Mesodermal cell (in vitro differentiated cells): ENCODE measurements at regions not wholly inside any gene's neighbourhood (a gene's known extent, or its start where the extent isn't known, plus 50 kb on each side); places are given as distances from the start of the nearest gene placed in this dataset.
"Not testable (repeated sequence)": the region's sequence is repeated elsewhere in the genome, so short reads cannot be mapped to it uniquely, and the experiment has no call there.

Source experiments
- H3K27ac ChIP-seq: 2 replicates; pipeline ENCODE4 v1.7.0; 2013; ENCODE audit warnings: mild to moderate bottlenecking, low read depth, low read length, moderate library complexity; ENCODE audit not compliant: severe bottlenecking
- H3K36me3 ChIP-seq: 2 replicates; pipeline ENCODE4 v1.7.1; 2013; ENCODE audit warnings: mild to moderate bottlenecking, low read length, moderate library complexity; ENCODE audit not compliant: control insufficient read depth, insufficient read depth
- H3K4me1 ChIP-seq: one replicate; pipeline ENCODE4 v1.7.1; 2013; ENCODE audit warnings: mild to moderate bottlenecking, low read length; ENCODE audit not compliant: insufficient read depth, control insufficient read depth, poor library complexity, severe bottlenecking
- H3K4me3 ChIP-seq: 2 replicates; pipeline ENCODE4 v1.7.0; 2013; ENCODE audit warnings: low read length, control low read depth, mild to moderate bottlenecking; ENCODE audit not compliant: insufficient read depth, poor library complexity, severe bottlenecking; ENCODE audit errors: extremely low read depth
- H3K9me3 ChIP-seq: 2 replicates; pipeline ENCODE4 v1.7.1; 2013; ENCODE audit warnings: mild to moderate bottlenecking, low read length, moderate library complexity; ENCODE audit not compliant: control insufficient read depth
- WGBS, 2 experiments: methylation state at CpG; one replicate each; pipeline ENCODE4 v1.1.5; 2013; ENCODE audit warnings: missing lambda C conversion rate in 2 of 2; ENCODE audit not compliant: insufficient coverage in 2 of 2; 5-methylcytosine and 5-hydroxymethylcytosine counted together

DNA sequence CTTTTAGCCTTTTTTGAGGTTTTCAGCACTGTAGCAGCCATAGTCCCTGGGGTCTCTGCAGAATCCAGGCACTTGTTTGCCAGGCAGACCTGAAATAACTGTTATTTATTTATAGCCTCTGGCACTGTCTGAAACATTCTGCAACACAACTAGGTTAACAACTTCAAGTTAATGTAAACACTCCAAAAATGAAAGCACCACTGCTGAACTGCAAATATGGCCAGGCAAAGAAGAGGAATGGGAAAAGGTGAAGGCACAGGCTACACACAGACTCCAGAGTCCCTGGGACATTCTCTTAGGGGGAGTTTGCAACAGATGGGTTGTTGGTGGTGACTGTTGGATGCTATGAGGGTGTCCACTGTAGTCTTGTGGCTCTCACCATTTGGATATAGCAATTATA, 369.0 kb downstream of the MAT2B start:
- no peak overlapping the region for H3K4me3 ChIP-seq
- H3K27ac ChIP-seq, result no peak overlapping the region
- no peaks in the 10 kb centered on the region for H3K4me1 ChIP-seq
- no peaks in the 10 kb centered on the region for H3K36me3 ChIP-seq
- no peaks in the 10 kb centered on the region for H3K9me3 ChIP-seq

DNA sequence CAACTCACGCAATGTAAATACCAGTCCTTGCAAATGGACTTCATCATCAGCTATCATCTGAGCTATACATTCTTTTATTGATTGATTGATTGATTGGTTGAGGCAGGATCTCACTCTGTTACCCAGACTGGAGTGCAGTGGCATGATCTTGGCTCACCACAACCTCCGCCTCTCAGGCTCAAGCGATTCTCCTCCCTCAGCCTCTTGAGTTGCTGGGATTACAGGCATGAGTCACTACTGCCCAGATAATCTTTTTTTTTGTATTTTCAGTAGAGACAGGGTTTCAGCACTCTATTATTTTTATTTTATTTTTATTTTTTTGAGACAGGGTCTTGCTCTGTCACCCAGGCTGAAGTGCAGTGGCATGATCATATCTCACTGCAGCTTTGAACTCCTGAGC, 369.5 kb downstream of the MAT2B start:
- not testable (repeated sequence) for H3K4me3 ChIP-seq, H3K36me3 ChIP-seq, H3K4me1 ChIP-seq, H3K27ac ChIP-seq, H3K9me3 ChIP-seq
- WGBS, 2 experiments, result 85% methylated on average over 2 of the region's 3 CpGs; no CpG with 5 or more reads in 1 of the 2 experiments

DNA sequence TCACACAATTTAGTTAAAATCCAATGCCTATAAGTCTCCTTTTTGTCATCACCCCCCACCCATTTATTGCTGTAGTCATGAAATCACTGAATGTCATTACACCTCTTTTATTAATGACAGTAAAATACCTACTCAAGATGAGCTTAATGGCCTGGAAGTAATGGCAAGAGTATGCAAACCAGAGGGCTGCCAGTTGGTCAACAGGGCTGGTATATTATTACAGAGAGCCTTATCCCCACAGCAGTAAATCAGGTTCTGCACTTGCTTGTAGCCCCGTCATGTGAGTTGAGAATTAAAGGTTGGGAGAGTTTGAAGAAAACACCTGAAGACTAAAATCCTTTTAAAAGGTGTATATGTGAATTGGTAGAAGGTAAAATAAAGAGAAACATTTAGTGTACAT, 372.4 kb downstream of the MAT2B start:
- H3K36me3 ChIP-seq, result no peaks in the 10 kb centered on the region
- no peak overlapping the region for H3K4me3 ChIP-seq
- no CpG with 5 or more reads among the region's 1 CpG for WGBS, 2 experiments
- H3K9me3 ChIP-seq, result no peaks in the 10 kb centered on the region
- H3K4me1 ChIP-seq, result no peaks in the 10 kb centered on the region
- H3K27ac ChIP-seq, result no peak overlapping the region

DNA sequence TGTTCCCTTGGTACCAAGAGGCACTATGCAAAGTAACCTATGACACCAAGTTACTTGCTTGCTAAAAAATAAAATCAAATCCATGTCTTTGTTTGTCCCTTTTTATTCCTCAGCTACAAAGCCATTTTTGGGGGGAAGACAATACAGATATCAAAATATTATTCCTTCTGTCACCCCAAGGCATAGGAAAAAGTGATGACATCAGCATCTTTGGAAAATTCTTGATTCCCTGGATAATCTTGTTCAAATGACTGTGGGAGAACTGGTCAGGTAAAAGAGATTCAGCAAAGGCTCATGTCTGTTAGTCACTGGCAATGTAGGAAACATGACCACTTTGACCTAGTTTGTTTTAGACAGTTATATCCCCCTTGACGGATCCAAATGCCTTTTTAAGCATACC, 373.1 kb downstream of the MAT2B start:
- Histone ChIP-seq H3K9me3 (no peaks in the 10 kb centered on the region), H3K4me1 (no peaks in the 10 kb centered on the region), H3K27ac (no peak overlapping the region), H3K4me3 (no peak overlapping the region), H3K36me3 (no peaks in the 10 kb centered on the region)
- no CpG with 5 or more reads among the region's 1 CpG for WGBS, 2 experiments

DNA sequence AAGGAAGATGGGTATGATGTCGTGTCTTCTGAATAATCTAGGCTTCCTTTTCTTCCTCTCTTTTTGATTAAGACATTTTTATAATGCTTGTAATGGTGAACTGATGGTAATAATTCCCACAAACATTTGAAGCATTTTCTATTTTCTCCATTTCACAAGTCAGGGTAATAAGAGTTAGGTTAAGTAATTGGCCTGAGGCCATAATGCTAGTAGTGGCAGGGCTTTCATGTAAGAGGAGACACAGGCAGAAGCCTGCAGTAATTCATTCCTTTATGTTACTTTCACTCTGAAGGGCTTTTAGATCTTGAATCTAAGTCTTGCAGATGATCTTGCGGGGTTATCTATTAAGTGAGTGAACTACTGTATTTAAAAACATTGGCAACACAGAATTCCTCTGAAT, 374.9 kb downstream of the MAT2B start:
- no peaks in the 10 kb centered on the region for H3K36me3 ChIP-seq
- no peaks in the 10 kb centered on the region for H3K9me3 ChIP-seq
- no CpG with 5 or more reads among the region's 2 CpGs for WGBS, 2 experiments
- H3K4me3 ChIP-seq, result no peak overlapping the region
- H3K27ac ChIP-seq, result no peak overlapping the region
- H3K4me1 ChIP-seq, result no peaks in the 10 kb centered on the region

DNA sequence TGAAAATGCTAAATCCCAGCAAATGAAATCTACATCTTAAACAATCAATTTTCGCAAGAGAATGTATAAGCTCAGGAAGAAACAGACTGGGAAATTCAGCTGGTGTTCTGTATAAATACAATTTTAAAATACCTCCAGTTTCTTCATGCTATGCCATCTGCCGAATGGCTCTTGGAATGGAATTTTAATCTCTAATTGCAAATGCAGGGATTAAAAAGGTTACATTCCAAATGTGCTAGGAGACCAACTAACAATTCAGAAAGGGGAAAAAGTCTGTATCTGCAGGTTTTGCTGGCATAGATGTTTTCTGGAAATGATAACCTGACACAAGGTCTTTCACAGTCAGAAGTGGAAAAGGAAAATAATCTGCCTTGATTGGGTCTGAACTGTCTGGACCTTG, 379.7 kb downstream of the MAT2B start:
- no peaks in the 10 kb centered on the region for H3K36me3 ChIP-seq
- WGBS, 2 experiments, result 40 to 83% methylated on average over 1 of the region's 2 CpGs
- no peak overlapping the region for H3K4me3 ChIP-seq
- H3K9me3 ChIP-seq, result no peaks in the 10 kb centered on the region
- no peak overlapping the region for H3K27ac ChIP-seq
- H3K4me1 ChIP-seq, result no peaks in the 10 kb centered on the region

DNA sequence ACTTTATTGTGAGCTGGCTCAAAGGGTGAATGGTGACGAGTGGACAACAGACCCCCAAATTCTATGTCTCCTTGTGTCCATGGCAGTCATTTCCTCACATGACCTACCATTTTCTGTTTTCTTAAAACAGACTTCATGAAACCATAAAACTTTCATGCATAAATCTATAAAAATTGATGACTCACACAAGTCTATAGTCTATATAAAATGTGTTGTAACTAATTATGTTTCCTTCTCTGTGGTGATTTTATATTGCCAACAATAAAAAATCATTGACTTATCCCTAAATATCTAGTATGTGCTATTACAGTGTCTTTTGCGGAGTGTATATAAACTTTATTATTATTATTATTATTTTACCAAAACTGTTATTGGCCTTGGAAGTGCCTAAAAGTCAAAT, 382.4 kb downstream of the MAT2B start:
- Histone ChIP-seq H3K27ac (no peak overlapping the region), H3K9me3 (no peaks in the 10 kb centered on the region), H3K4me1 (no peaks in the 10 kb centered on the region), H3K4me3 (no peak overlapping the region), H3K36me3 (no peaks in the 10 kb centered on the region)
- 100% methylated on average over 1 of the region's 2 CpGs; no CpG with 5 or more reads in 1 of the 2 experiments for WGBS, 2 experiments

DNA sequence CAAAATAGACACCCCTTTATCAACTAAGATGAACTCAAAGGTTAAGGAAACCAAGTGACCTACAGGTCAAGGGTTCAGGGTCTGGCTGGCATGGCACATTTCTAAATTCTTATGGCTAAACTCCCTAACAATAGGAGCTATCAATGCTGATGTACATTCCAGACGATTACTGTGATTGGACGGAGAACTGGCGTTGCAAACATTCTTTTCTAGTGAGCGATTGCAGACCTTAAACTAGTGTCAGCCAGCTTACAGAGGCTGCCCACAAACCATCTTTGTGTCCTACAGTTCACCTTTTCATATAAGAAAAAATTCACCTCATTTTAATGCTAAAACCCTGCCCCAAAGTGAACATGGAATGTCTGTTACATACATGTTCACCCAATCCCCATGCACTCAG, 382.9 kb downstream of the MAT2B start:
- Histone ChIP-seq H3K36me3 (no peaks in the 10 kb centered on the region), H3K27ac (no peak overlapping the region), H3K9me3 (no peaks in the 10 kb centered on the region), H3K4me3 (no peak overlapping the region), H3K4me1 (no peaks in the 10 kb centered on the region)
- 90 to 94% methylated on average over 4 of the region's 4 CpGs for WGBS, 2 experiments

DNA sequence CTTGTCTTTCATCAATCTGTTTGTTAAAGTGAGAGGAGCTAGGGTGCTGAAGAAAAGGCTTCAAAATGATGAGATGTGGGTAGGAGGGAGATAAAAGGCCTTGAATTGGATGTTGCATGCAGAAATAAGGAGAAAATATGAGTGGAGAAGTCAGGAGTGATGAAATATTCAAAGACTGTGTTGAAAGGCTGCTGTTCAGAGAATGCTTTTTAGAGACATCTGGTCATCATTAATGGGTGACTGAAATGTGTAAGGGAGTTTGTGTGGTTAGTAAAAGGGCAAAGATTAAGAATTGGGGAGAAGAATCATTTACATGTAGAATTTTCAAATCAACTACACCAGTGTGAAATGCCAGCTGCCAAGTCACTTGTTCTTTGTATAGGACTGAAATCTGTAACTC, 383.9 kb downstream of the MAT2B start:
- no peak overlapping the region for H3K27ac ChIP-seq
- H3K9me3 ChIP-seq, result no peaks in the 10 kb centered on the region
- H3K36me3 ChIP-seq, result no peaks in the 10 kb centered on the region
- H3K4me1 ChIP-seq, result no peaks in the 10 kb centered on the region
- no peak overlapping the region for H3K4me3 ChIP-seq

DNA sequence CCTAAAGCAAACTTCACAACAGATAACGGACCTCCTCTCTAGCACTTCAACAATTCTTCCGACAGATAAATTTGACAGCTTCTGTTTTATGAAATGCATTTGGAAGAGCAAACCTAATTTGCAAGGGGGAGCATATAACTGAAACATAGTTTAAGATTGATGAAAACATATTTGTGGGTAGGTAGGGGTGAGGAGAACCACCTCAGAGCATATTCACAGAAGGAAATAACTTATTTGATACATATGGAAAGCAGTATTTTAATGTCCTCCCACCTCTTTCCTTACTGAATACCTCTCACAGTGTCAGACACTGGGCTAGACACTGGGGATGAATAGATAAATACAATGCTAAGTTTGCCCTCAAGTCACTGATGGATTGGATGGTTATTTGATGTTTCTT, 384.8 kb downstream of the MAT2B start:
- Histone ChIP-seq H3K4me1 (no peaks in the 10 kb centered on the region), H3K4me3 (no peak overlapping the region), H3K9me3 (no peaks in the 10 kb centered on the region), H3K36me3 (no peaks in the 10 kb centered on the region), H3K27ac (no peak overlapping the region)
- no CpG with 5 or more reads among the region's 2 CpGs for WGBS, 2 experiments

DNA sequence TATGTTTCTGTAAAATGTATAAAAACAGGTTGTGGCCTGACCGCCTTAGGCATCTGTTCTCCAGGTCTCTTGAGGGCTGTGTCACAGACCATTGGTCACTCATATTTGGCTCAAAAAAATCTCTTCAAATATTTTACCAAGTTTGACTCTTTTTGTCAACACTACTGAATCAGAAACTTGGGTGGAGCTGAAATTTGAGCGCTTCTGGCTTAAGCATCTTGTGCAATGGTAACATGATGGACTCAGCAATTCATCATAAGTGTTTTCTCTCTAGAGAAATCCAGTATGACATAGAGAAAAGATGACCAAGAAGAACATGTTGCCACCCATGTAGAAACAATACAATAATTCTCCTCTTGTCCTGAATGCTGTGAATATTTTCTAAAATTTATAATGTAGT, 387.9 kb downstream of the MAT2B start:
- H3K4me3 ChIP-seq, result no peak overlapping the region
- no peaks in the 10 kb centered on the region for H3K4me1 ChIP-seq
- H3K36me3 ChIP-seq, result no peaks in the 10 kb centered on the region
- H3K9me3 ChIP-seq, result no peaks in the 10 kb centered on the region
- H3K27ac ChIP-seq, result no peak overlapping the region
- no CpG with 5 or more reads among the region's 2 CpGs for WGBS, 2 experiments

DNA sequence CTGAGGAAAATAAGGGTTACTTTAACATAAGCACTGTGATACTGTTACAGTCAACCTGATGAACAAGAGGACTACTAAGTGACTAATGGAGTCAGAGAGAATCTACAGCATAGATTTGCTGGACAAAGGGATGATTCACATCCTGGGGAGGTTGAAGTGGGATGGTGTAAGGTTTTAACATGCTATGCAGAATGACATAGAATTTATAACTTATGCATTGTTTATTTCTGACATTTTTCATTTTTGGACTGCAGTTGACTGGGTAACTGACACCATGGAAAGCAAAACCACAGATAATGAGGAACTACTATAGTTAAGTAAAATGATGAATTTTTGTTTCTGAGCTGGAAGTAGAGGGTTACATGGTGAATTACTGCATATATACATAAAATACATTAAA, 389.2 kb downstream of the MAT2B start:
- H3K27ac ChIP-seq, result no peak overlapping the region
- H3K9me3 ChIP-seq, result no peaks in the 10 kb centered on the region
- no peak overlapping the region for H3K4me3 ChIP-seq
- no peaks in the 10 kb centered on the region for H3K36me3 ChIP-seq
- no peaks in the 10 kb centered on the region for H3K4me1 ChIP-seq
